IMR-90 (cell line): ENCODE measurements at regions not wholly inside any gene's neighbourhood (a gene's known extent, or its start where the extent isn't known, plus 50 kb on each side); places are given as distances from the start of the nearest gene placed in this dataset.

Source experiments
- ATAC-seq: fragments of 200-7000 bp; cut with Tn5 transposase; 2 replicates; pipeline ENCODE4 v1.9.1; 2020; ENCODE audit warnings: low read depth, mild to moderate bottlenecking, moderate library complexity
- BruUV-seq: library from RNA; stranded (reverse); fragments of 400-500 nt; replicated peaks from 2 replicates; lab custom pipeline; 2021; lab: Mats Ljungman, UMichigan
- CTCF ChIA-PET: fragments of 300-600 bp; formaldehyde crosslinking; extraction: SDS; loops from one replicate; lab custom pipeline; 2021; ENCODE audit warnings: antibody characterized with exemption; lab: Yijun Ruan, JAX
- POLR2A ChIA-PET: fragments of 300-600 bp; sonication (Branson Sonifier 250); formaldehyde crosslinking; loops from one replicate; lab custom pipeline; 2022; ENCODE audit warnings: antibody characterized with exemption; ENCODE audit not compliant: unreplicated experiment; lab: Charles Lee
- DNase-seq: peaks from one replicate; pipeline ENCODE4 v3.0.0; 2013
- H2AFZ ChIP-seq: replicated peaks from 2 replicates; pipeline ENCODE3; 2013; ENCODE audit warnings: low read length, mild to moderate bottlenecking; ENCODE audit not compliant: poor library complexity
- H2AK5ac ChIP-seq: 2 replicates; pipeline ENCODE4 v1.6.1; 2013; ENCODE audit warnings: low read depth, low read length, inconsistent platforms
- H2AK9ac ChIP-seq: replicated peaks from 2 replicates; pipeline ENCODE3; 2013; ENCODE audit warnings: mild to moderate bottlenecking, low read depth, low read length, moderate library complexity; ENCODE audit not compliant: poor library complexity
- H2BK120ac ChIP-seq: 2 replicates; pipeline ENCODE4 v1.6.1; 2013; ENCODE audit warnings: low read depth, low read length, inconsistent platforms
- H2BK15ac ChIP-seq: 3 replicates; pipeline ENCODE4 v1.6.1; 2013; ENCODE audit warnings: low read depth, low read length, inconsistent platforms
- H2BK20ac ChIP-seq: 2 replicates; pipeline ENCODE4 v1.6.1; 2013; ENCODE audit warnings: low read depth, mild to moderate bottlenecking, inconsistent platforms, low read length, moderate library complexity
- H2BK5ac ChIP-seq: 2 replicates; pipeline ENCODE4 v1.6.1; 2013; ENCODE audit warnings: mild to moderate bottlenecking, low read depth, low read length, inconsistent platforms; ENCODE audit not compliant: poor library complexity, severe bottlenecking
- H3K14ac ChIP-seq: replicated peaks from 2 replicates; pipeline ENCODE4 v1.6.1; 2013; ENCODE audit warnings: low read depth, low read length, inconsistent platforms
- H3K18ac ChIP-seq: 2 replicates; pipeline ENCODE4 v1.6.1; 2013; ENCODE audit warnings: low read depth, low read length, control low read depth
- H3K23ac ChIP-seq: 2 replicates; pipeline ENCODE4 v1.6.1; 2013; ENCODE audit warnings: low read depth, low read length, inconsistent platforms
- H3K27ac ChIP-seq: 2 replicates; pipeline ENCODE4 v1.5.1; 2013; ENCODE audit warnings: mild to moderate bottlenecking, control low read depth, low read length; ENCODE audit not compliant: insufficient read depth
- H3K27me3 ChIP-seq: 2 replicates; pipeline ENCODE4 v1.6.1; 2013; ENCODE audit warnings: low read length; ENCODE audit not compliant: control insufficient read depth, insufficient read depth
- H3K36me3 ChIP-seq: 2 replicates; pipeline ENCODE4 v1.6.1; 2013; ENCODE audit warnings: low read length, mixed read lengths; ENCODE audit not compliant: control insufficient read depth, insufficient read depth
- H3K4ac ChIP-seq: 2 replicates; pipeline ENCODE4 v1.6.1; 2013; ENCODE audit warnings: low read depth, low read length, inconsistent platforms
- H3K4me1 ChIP-seq: 2 replicates; pipeline ENCODE4 v1.6.1; 2013; ENCODE audit warnings: low read length, mixed read lengths; ENCODE audit not compliant: control insufficient read depth, insufficient read depth
- H3K4me2 ChIP-seq: 2 replicates; pipeline ENCODE4 v1.6.1; 2013; ENCODE audit warnings: low read depth, mild to moderate bottlenecking, control low read depth, low read length, moderate library complexity
- H3K4me3 ChIP-seq: 2 replicates; pipeline ENCODE4 v1.5.1; 2013; ENCODE audit warnings: low read depth, mild to moderate bottlenecking, control low read depth, low read length, moderate library complexity; ENCODE audit not compliant: insufficient read depth
- H3K56ac ChIP-seq: 2 replicates; pipeline ENCODE4 v1.6.1; 2013; ENCODE audit warnings: low read length, inconsistent platforms; ENCODE audit not compliant: insufficient read depth; ENCODE audit errors: extremely low read depth
- H3K79me1 ChIP-seq, 2 experiments: 2 replicates each; pipeline ENCODE4 v1.6.1; 2013; ENCODE audit warnings: low read length in 2 of 2, inconsistent platforms in 1 of 2, low read depth in 1 of 2
- H3K9ac ChIP-seq: 2 replicates; pipeline ENCODE4 v1.6.1; 2013; ENCODE audit warnings: low read depth, low read length, control low read depth
- H3K9me1 ChIP-seq: 2 replicates; pipeline ENCODE4 v1.6.1; 2013; ENCODE audit warnings: low read length, inconsistent platforms; ENCODE audit not compliant: insufficient read depth
- H3K9me3 ChIP-seq: 2 replicates; pipeline ENCODE4 v1.6.1; 2013; ENCODE audit warnings: low read length; ENCODE audit not compliant: control insufficient read depth, insufficient read depth
- H4K20me1 ChIP-seq: 2 replicates; pipeline ENCODE4 v1.6.1; 2013; ENCODE audit warnings: low read length, inconsistent platforms; ENCODE audit not compliant: insufficient read depth
- H4K5ac ChIP-seq: 2 replicates; pipeline ENCODE4 v1.6.1; 2013; ENCODE audit warnings: mild to moderate bottlenecking, low read depth, low read length, control low read depth
- H4K8ac ChIP-seq, 2 experiments: 2 replicates each; pipeline ENCODE4 v1.6.1; 2013; ENCODE audit warnings: low read depth in 2 of 2, low read length in 2 of 2, control low read depth in 1 of 2, inconsistent platforms in 1 of 2
- H4K91ac ChIP-seq: 2 replicates; pipeline ENCODE4 v1.6.1; 2013; ENCODE audit warnings: low read depth, low read length, inconsistent platforms; ENCODE audit not compliant: insufficient read depth
- CTCF ChIP-seq: conservative IDR thresholded peaks from 2 replicates; pipeline ENCODE4 v1.5.1; 2012; ENCODE audit warnings: mild to moderate bottlenecking, low read depth, low read length, improper control_type of control experiment
- WGBS, 2 experiments: methylation state at CpG; one replicate each; pipeline versions ENCODE4 v1.1.5 to v1.1.7; 2013; ENCODE audit warnings: missing lambda C conversion rate in 2 of 2; ENCODE audit not compliant: insufficient read length in 1 of 2; ENCODE audit errors: extremely low coverage in 2 of 2; 5-methylcytosine and 5-hydroxymethylcytosine counted together
- dilution Hi-C: fragments of 300-500 bp; cut with HindIII; formaldehyde crosslinking; loops from one replicate; pipeline ENCODE4 v1.14.3; 2018; ENCODE audit warnings: low sequenced_read_pairs; ENCODE audit not compliant: unreplicated experiment
- in situ Hi-C: fragments of 300-500 bp; cut with MboI; formaldehyde crosslinking; loops from 3 replicates; pipeline ENCODE4 v1.14.3; 2019; ENCODE audit warnings: low sequenced_read_pairs, inconsistent platforms, mixed read lengths
- intact Hi-C: fragments of 100-400 bp; cut with micrococcal nuclease; formaldehyde crosslinking; loops from 2 replicates; pipeline ENCODE4 v1.10.0; 2022

GRCh38 chr9:82447343-82447742 is 458.8 kb downstream of the SPATA31D1 start:
- Histone ChIP-seq H4K20me1 (no peaks in the 10 kb centered on the region), H2AK9ac (no peak overlapping the region), H2AK5ac (no peak overlapping the region), H4K5ac (no peak overlapping the region), H4K8ac (no peak overlapping the region), H3K4me1 (no peaks in the 10 kb centered on the region), H3K9ac (no peak overlapping the region), H2BK20ac (no peak overlapping the region), H3K23ac (no peak overlapping the region), H3K9me1 (no peaks in the 10 kb centered on the region), H3K27ac (no peak overlapping the region), H3K9me3 (peaks cover 5% of the 10 kb centered on the region), H3K14ac (no peak overlapping the region), H3K79me1 (no peaks in the 10 kb centered on the region), H2BK120ac (no peak overlapping the region), H3K4me2 (no peak overlapping the region), H3K27me3 (no peaks in the 10 kb centered on the region), H2AFZ (no peak overlapping the region), H3K36me3 (no peaks in the 10 kb centered on the region), H2BK5ac (no peak overlapping the region), H3K56ac (no peak overlapping the region), H3K4ac (no peak overlapping the region), H4K91ac (no peak overlapping the region), H3K18ac (no peak overlapping the region), H3K4me3 (no peak overlapping the region), H2BK15ac (no peak overlapping the region)
- ChIA-PET POLR2A (no interaction called here), CTCF (no interaction called here)
- no peak for DNase-seq
- BruUV-seq, result no TSS peak
- TF ChIP-seq CTCF, result no peak
- in situ Hi-C loops, result no loop called here
- no CpG with 5 or more reads among the region's 5 CpGs for WGBS, 2 experiments
- intact Hi-C loops, result no loop called here
- dilution Hi-C loops, result no loop called here
- ATAC-seq, result no peak
